Loucy (cell line): ENCODE measurements at regions not wholly inside any gene's neighbourhood (a gene's known extent, or its start where the extent isn't known, plus 50 kb on each side); places are given as distances from the start of the nearest gene placed in this dataset.

Source experiments
- CTCF ChIP-seq: fragments of 200-600 bp; sonication (generic); conservative IDR thresholded peaks from 2 replicates; pipeline ENCODE4 v1.5.1; 2014; ENCODE audit warnings: mild to moderate bottlenecking, antibody characterized with exemption, low read length
- EZH2phosphoT487 ChIP-seq: fragments of 200-600 bp; IDR thresholded peaks from 2 replicates; pipeline ENCODE4 v1.6.1; 2018; ENCODE audit warnings: antibody characterized with exemption, mild to moderate bottlenecking, moderate library complexity, borderline replicate concordance

DNA sequence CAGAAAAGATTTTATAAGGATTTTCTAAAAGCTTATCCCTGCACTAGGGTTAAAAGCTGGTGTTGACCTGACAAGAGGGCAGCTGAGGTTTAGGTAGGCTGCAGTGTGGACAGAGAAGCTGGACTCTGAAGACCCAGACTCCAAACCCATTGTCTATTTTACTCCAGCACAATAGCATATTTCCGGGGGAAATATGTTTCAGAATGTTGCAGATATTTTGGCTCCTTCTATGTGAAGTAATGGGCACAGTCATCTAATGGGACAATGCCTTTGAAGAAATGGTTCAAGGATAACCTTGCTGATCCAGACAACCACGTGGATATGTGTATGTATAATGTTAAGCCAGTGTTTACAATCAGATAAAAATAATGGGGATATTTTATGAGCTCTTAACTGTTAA is 173.8 kb upstream of the TSC22D1 start:
- TF ChIP-seq CTCF (no peak), EZH2phosphoT487 (no peak)
